ENCODE measurements at regions not wholly inside any gene's neighbourhood (a gene's known extent, or its start where the extent isn't known, plus 50 kb on each side); places are given as distances from the start of the nearest gene placed in this dataset.

DNA sequence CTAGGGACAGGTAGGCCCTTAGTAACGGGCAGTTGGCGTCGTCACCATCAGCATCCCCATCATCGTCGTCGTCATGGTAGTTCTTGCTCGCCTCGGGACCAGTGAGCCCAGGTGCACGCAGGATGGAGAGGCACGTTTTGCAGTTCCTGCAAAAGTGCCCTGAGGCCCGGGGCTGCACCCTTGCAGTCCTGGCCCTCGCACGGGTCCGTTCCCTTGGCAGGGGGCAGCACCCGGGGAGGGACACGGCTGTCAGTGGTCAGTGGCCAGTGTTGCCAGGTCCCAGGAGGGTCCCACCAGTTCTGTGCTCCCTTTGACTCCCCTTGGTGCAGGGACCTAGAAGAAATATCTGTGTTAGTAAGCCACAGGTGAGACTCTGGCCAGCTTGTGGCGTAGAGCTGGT is 243.9 kb upstream of the CIBAR2 start:
- Histone ChIP-seq H3K4me3 (ENCODE audit: insufficient read depth, low read depth, low read length) (no peak overlapping the region), H3K14ac (replicated peaks; ENCODE audit: low read depth, low read length) (no peak overlapping the region), H4K5ac (ENCODE audit: low read depth, low read length) (no peak overlapping the region), H2AK9ac (replicated peaks; ENCODE audit: low read depth, low read length, poor library complexity) (no peak overlapping the region), H2BK5ac (ENCODE audit: low read depth, low read length, poor library complexity, severe bottlenecking) (no peak overlapping the region), H3K4me1 (ENCODE audit: control insufficient read depth, insufficient read depth, low read length) (peaks cover 28% of the 10 kb centered on the region), H3K18ac (ENCODE audit: low read depth, low read length) (no peak overlapping the region), H4K91ac (ENCODE audit: insufficient read depth, low read depth, low read length) (no peak overlapping the region), H2BK120ac (ENCODE audit: low read depth, low read length) (no peak overlapping the region), H2AK5ac (ENCODE audit: low read depth, low read length) (no peak overlapping the region), H3K9me1 (ENCODE audit: insufficient read depth, low read length) (peaks cover 15% of the 10 kb centered on the region; the same call in 1 of the 2 replicates), H2BK20ac (ENCODE audit: low read depth, low read length) (no peak overlapping the region; the same call in 1 of the 2 replicates), H3K56ac (ENCODE audit: extremely low read depth, insufficient read depth, low read length) (no peak overlapping the region), H3K27me3 (ENCODE audit: control insufficient read depth, insufficient read depth, low read length) (no peaks in the 10 kb centered on the region), H3K4ac (ENCODE audit: low read depth, low read length) (no peak overlapping the region), H4K8ac (ENCODE audit: low read depth in 2 of 2, low read length in 2 of 2) (no peak overlapping the region), H2AFZ (replicated peaks; ENCODE audit: low read length, poor library complexity) (no peak overlapping the region), H4K20me1 (ENCODE audit: insufficient read depth, low read length) (peaks cover 77% of the 10 kb centered on the region), H3K23ac (ENCODE audit: low read depth, low read length) (no peak overlapping the region), H3K9me3 (ENCODE audit: control insufficient read depth, insufficient read depth, low read length) (0 out of 2 replicates have a peak, but pooled peaks cover 3% of the 10 kb centered on the region), H2BK15ac (ENCODE audit: low read depth, low read length) (no peak overlapping the region), H3K4me2 (ENCODE audit: low read depth, low read length) (no peak overlapping the region), H3K9ac (ENCODE audit: low read depth, low read length) (no peak overlapping the region), H3K27ac (ENCODE audit: insufficient read depth, low read length) (no peak overlapping the region), H3K79me1 (ENCODE audit: low read depth in 1 of 2, low read length in 2 of 2) (peaks cover 26 to 63% of the 10 kb centered on the region in 2 experiments), H3K36me3 (ENCODE audit: control insufficient read depth, insufficient read depth, low read length) (peaks cover 2% of the 10 kb centered on the region; the same call in 1 of the 2 replicates)
- dilution Hi-C loops (cut with HindIII; ENCODE audit: low sequenced_read_pairs, unreplicated experiment), result no loop called here
- 98% methylated on average over 12 of the region's 17 CpGs; no CpG with 5 or more reads in 1 of the 2 experiments for WGBS, 2 experiments (ENCODE audit: extremely low coverage in 2 of 2, insufficient read length in 1 of 2)
- CTCF ChIA-PET, result interaction anchor here (1.5 kb wide), 1 partner anchor 260 kb away, joined by 5 read pairs; no protein-coding TSS in a partner anchor
- no peak for DNase-seq
- no TSS peak for BruUV-seq (replicated peaks)
- ATAC-seq (ENCODE audit: low read depth), result no peak
- intact Hi-C loops (cut with micrococcal nuclease), result no loop called here
- TF ChIP-seq MAZ (IDR thresholded peaks at IDR 0.05; ENCODE audit: borderline replicate concordance, low read depth, low read length) (no peak), RAD21 (IDR thresholded peaks at IDR 0.05; ENCODE audit: low read length) (no peak), CEBPB (IDR thresholded peaks at IDR 0.05; ENCODE audit: low read depth, low read length) (no peak), RFX5 (IDR thresholded peaks at IDR 0.05; ENCODE audit: low read depth, low read length) (no peak), SMC3 (IDR thresholded peaks at IDR 0.05; ENCODE audit: low read depth, low read length) (no peak), CHD1 (IDR thresholded peaks at IDR 0.05; ENCODE audit: low read depth, low read length) (no peak), MAFK (IDR thresholded peaks at IDR 0.05; ENCODE audit: low read depth, low read length) (no peak), BHLHE40 (IDR thresholded peaks at IDR 0.05; ENCODE audit: low read depth, low read length) (no peak), POLR2A (IDR thresholded peaks at IDR 0.05; ENCODE audit: low read depth, low read length) (no peak), MXI1 (IDR thresholded peaks at IDR 0.05; ENCODE audit: borderline replicate concordance, low read depth, low read length) (no peak), FOS (IDR thresholded peaks at IDR 0.05; ENCODE audit: low read depth, low read length) (no peak), NFE2L2 (IDR thresholded peaks at IDR 0.05; ENCODE audit: low read depth, low read length) (no peak), RCOR1 (IDR thresholded peaks at IDR 0.05; ENCODE audit: insufficient replicate concordance, low read length) (no peak)
- TF ChIP-seq, protein P1, sequence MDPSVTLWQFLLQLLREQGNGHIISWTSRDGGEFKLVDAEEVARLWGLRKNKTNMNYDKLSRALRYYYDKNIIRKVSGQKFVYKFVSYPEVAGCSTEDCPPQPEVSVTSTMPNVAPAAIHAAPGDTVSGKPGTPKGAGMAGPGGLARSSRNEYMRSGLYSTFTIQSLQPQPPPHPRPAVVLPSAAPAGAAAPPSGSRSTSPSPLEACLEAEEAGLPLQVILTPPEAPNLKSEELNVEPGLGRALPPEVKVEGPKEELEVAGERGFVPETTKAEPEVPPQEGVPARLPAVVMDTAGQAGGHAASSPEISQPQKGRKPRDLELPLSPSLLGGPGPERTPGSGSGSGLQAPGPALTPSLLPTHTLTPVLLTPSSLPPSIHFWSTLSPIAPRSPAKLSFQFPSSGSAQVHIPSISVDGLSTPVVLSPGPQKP (IDR thresholded peaks at IDR 0.05; ENCODE audit: borderline replicate concordance, low read depth, low read length), result no peak
- TF ChIP-seq, protein P2, sequence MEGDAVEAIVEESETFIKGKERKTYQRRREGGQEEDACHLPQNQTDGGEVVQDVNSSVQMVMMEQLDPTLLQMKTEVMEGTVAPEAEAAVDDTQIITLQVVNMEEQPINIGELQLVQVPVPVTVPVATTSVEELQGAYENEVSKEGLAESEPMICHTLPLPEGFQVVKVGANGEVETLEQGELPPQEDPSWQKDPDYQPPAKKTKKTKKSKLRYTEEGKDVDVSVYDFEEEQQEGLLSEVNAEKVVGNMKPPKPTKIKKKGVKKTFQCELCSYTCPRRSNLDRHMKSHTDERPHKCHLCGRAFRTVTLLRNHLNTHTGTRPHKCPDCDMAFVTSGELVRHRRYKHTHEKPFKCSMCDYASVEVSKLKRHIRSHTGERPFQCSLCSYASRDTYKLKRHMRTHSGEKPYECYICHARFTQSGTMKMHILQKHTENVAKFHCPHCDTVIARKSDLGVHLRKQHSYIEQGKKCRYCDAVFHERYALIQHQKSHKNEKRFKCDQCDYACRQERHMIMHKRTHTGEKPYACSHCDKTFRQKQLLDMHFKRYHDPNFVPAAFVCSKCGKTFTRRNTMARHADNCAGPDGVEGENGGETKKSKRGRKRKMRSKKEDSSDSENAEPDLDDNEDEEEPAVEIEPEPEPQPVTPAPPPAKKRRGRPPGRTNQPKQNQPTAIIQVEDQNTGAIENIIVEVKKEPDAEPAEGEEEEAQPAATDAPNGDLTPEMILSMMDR (conservative IDR thresholded peaks at IDR 0.05; ENCODE audit: low read depth, low read length), result no peak
- TF ChIP-seq, protein P3, sequence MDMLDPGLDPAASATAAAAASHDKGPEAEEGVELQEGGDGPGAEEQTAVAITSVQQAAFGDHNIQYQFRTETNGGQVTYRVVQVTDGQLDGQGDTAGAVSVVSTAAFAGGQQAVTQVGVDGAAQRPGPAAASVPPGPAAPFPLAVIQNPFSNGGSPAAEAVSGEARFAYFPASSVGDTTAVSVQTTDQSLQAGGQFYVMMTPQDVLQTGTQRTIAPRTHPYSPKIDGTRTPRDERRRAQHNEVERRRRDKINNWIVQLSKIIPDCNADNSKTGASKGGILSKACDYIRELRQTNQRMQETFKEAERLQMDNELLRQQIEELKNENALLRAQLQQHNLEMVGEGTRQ (IDR thresholded peaks at IDR 0.05; ENCODE audit: low read depth, low read length), result no peak
- POLR2A ChIA-PET (ENCODE audit: unreplicated experiment), result no interaction called here
- in situ Hi-C loops (cut with MboI; ENCODE audit: low sequenced_read_pairs), result no loop called here

Data from IMR-90 (cell line).